Fibroblast of skin of right biceps (primary cell): ENCODE measurements at regions not wholly inside any gene's neighbourhood (a gene's known extent, or its start where the extent isn't known, plus 50 kb on each side); places are given as distances from the start of the nearest gene placed in this dataset.
A peak's percentile ranks its signal among the peaks of the same experiment; 100 is the strongest.

Experiments
- DNase-seq: peaks from one replicate; pipeline ENCODE4 v3.0.0-alpha.2; 2013

DNA sequence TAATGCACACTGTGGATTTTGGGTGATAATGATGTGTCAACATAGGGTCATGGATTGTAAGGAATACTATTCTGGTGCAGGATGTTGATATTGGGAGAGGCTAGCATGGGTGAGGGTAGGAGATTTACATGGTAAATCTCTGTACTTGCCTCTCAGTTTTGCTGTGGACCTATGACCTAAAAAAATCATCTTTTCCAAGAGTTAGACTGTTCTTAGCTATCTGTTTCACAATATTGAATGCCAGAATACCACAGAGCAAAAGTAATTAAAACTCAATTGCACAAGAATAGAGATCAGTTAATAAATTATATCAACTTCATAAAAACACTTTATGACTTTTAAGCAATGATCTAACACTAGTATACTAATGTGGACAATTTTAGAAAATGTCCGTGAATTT, 651.6 kb downstream of the HTR1A start:
- no peak for DNase-seq

DNA sequence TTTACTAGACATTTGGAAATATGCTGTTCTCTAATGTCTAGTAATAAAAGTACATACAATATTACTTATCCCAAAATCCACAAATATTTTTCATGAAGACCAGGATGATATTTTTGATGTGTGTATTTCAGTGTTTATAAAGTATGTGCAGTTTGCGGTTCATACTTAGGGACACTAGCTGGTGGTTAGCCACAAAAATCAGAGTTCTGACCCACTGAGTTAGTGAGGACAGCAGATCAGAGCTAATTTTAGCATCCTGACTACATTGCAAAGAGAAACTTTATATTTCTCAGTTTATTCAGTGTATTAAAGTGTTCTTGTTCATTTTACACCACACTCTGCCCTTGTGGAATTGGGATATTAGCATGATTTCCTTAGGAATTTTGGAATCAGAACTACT, 655.3 kb downstream of the HTR1A start:
- no peak for DNase-seq

DNA sequence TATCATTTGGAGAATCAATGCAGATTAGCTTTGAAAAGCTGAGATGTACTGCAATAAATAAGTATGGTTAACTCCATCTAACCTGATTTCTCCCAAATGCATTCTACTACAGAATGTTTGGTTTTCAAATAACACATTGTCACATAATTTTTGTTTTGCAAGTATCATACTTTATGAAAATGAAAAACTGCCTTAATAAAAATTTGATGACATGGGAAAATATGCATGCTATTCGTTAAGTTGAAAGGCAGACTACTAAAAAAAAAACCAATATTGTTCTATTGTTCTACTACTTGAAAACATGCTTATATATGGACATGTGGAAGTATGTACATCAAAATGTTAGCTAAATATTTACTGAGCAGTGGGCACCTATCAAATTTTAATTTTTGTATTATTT, 668.9 kb downstream of the HTR1A start:
- DNase-seq, result no peak

DNA sequence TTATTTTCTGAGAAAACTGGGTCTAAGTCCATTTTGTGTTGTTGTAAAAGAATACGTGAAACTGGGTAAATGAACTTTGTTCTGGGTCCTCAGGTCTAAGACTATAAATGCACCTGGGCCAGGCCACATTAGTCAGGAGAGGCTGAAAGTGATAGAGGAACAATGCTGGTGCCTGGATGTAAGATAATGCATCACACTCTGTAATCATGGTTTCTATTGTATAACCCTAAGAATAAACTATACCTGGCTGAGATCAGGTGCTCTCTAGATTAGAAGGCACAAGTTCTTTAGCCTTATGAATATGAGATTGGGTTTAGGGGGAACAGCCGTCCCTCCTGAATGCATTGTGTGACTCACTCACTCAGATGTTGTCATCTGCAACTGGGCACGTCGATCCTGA, 675.5 kb downstream of the HTR1A start:
- DNase-seq, result no peak

DNA sequence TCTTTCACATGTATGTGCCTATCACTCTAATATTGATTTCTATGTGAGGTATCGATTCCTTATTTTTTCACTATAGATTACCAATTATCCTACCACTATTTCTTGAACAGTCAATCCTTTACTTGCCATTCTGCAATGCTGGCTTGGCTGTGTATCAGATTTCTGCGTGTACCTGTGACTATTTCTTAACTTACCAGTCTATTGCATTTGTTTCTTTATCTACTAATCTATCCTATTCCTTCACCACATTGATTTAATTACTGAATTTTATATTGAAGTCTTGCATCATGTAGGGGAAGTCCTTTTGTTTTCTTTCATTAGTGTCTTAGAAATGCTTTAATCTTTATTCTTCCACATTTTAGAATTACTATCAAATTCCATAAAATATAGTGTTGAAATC, 684.8 kb downstream of the LRRC70 start:
- peak; percentile 15 for DNase-seq

DNA sequence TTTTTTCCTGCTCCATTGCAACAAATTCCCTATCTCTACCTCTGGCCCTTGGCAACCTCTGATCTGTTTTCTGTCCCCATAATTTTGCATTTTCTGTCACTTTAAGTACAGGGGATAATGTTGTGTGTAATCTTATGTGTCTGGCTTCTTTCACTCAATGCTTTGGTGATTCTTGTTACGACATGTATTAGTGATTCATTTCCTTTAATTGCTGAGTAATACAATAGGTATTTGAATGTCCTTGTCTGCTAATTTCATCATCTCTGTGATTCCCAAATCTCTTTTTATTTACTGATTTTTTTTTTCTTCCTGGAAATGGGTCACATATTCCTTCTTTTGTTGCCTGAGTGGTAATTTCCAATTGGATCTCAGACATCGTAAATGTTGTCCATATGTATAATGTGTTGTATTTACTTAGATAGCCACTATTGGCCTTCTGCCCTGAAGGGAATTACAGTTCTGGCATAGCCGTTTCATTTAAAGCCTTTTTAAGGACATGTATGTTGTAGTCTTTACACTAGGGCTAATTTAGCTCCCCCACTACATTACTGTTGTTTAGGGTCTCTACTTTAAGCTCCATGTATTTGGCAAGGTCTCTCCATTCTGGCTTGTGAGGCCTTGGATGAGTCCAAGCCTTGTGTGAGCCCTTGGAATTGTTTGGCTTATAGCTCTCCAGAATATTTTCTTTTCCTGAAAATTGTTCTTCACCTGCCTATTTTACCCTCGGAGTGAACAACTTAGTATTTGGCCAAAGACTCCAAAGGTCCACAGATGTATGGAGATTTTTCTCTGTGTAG, 683.8 kb downstream of the LRRC70 start:
- DNase-seq, result peak; percentile 75

DNA sequence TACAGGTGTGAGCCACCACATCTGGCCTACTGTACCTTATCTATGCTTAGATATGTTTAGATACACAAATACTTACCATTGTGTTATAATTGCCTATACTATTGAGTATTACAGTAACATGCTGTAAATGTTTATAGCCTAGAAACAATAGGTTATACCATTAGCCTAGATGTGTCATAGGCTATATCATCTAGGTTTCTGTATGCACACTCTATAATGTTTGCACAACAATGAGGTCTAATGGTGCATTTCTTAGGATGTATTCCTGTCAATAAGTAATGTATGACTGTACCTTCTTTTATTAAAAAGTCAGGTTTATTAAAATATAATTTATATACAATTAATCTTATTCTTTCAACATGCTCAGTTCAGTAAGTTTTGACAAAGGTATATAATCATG, 683.1 kb downstream of the LRRC70 start:
- no peak for DNase-seq

DNA sequence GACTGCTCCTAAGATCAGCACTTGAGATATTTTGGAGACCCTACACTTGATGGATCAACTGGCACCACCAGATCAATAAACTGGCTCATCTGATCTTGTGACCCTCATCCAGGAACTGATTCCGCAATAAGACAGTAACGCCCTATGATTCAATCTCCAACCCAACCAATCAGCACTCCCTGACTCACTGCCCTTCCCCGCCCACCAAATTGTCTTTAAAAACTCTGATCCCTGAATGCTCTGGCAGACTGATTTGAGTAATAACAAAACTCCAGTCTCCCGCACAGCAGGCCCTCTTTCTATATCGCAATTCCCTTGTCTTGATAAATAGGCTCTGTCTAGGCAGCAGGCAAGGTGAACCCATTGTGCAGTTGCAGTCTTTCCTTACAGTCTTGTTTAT, 677.0 kb downstream of the LRRC70 start:
- no peak for DNase-seq

DNA sequence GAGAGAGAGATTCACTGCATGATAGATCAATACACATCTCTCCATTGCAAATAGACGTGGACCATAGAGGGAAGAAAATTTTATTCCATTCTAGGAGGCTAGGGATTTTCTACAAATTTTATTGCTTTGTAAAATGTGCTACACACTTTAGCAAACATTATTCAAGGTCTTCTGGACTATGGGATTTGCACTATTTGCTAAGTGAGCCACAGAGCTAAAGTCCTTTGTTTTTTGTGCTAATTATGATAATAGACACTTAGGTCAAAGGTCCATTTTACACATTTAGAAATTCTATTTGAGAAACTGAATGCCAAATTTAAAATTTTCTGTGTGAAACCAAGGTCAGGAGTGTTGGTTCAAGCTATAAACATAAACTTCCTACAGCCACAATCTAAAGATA, 672.3 kb downstream of the LRRC70 start:
- no peak for DNase-seq

DNA sequence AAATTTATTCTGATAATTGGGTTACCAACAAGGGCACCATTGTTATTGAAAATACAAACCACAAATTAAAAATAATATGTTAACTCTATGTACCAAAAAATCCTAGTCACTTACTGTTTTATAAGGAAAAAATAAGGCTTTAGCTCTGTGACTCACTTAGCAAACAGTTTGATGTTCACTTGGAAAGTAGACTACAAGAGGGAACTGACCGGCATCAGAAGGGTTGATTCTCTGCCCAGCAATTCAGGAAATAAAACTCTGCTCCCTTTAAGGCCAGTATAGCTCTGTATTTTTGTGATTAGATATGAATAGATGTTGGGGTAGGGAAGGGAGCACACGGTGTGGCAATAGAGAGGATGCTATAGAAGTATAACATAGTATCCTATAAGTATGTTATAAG, 671.3 kb downstream of the LRRC70 start:
- no peak for DNase-seq

DNA sequence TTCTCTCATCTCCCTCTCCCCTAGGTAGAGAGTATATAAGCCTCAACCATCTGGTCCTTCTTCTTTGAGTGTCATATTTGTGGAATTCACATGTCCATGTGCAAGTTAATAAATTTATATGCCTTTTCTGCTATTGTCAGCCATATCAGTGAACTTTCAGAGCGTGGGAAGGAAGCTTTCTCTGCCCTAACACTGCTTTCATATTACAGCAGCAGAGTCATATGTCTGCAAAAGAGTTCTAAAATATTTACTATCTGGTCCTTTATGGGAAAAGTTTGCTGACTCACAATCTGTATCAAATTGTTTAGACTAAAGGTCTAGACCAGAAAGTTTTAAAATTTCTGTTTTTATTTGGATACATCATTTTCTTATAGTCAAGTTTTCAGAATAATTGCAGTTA, 669.0 kb downstream of the LRRC70 start:
- DNase-seq, result peak; percentile 23

DNA sequence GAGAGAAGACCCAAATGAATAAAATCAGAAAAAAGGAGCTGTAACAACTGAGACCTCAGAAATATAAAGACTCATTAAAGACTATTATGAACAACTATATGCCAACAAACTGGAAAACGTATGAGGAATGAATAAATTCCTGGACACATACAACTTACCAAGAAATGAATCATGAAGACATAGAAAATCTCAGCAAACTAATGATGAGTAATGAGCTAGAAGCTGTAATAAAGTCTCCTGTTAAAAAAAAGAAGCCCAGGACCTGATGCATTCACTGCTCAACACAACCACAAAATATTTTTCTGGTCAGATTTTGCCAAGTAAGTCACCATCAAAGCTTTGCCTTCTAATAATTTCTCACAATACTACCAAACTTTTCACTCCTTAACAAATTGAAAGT, 666.7 kb downstream of the LRRC70 start:
- peak; percentile 51 for DNase-seq

DNA sequence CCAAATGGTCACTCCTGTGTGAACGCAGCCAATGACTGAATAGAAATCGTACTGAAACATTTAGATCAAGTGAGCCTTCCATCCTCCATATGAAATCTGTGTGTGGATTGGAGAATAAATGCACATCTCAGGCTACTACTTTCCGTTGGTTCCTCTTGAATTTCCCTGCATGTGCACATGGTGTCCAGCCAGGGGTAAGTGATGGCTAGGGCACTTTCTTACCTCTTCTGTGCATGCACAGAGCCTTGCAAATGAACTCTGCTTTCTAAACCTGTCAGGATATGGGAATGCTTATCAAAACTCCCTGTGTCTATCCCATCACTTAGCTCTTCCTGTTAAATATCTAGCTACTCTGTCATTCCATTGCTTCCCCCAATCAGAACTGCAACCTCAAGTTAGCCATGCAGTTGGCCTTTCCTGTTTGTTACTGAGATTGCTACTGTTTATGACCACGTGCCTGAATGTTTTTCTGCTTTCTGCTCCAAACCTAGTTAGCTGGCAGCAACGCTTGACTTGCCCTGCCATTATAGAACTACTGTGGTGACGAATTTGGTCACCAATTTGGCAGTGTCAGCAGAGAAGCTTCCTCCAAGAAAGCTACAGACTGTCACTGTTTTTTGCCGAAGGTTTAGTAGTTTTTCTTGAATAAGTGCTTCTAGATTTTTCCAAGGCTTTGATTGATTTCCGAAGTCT, 661.6 kb downstream of the LRRC70 start:
- no peak for DNase-seq

DNA sequence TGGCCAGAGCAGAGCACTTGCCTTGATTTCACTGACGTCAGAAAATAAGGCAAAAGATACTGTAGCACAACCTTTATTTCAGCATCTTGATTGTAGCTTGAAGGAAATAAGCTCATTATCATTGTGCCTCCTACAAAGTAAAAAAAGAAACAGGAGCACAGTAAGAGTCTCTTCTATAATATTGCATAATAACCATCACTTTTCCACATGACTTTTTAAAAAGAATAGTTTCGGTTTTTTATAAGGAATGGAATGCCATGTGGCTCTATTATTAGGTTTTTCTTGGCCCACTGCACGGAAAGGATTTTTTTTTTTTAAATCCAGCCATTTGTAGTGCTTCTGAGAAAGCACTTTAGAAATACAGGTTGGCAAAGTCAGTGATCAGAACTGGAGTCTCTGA, 655.3 kb downstream of the LRRC70 start:
- peak; percentile 10 for DNase-seq

DNA sequence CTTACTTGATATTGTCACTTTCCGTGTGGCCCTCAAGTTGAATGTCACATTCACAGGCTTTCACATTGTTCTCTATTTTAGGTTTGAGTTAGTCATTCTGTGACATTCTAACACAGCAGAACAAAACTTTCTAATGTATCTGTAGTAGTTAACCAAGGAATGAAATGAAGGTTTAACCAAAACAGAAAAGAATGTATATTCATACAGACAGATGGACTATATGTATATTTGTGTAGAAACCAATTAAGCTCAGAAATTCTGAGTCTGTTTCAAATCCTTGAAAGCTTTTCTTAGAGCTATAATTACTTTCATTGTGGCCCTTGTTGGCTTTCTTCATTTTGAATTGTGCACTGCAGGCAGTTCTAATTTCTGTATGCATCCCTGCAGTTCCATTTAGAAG, 654.7 kb downstream of the LRRC70 start:
- no peak for DNase-seq

DNA sequence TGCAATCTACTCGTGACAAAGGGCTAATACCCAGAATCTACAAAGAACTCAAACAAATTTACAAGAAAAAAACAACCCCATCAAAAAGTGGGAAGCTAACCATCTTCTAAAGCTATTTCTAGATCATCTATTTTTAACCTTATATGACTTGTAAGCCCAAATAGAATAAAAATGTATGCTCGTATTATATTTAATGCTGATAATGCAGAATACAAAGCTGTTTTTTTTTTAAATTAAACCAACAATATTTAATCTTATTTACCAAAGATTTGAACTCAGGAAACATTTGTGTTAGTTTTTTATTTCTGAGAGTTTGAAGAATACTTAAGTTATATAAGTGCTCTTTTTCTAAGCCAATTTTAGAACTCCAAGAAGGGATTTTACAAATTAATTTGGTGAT, 652.1 kb downstream of the LRRC70 start:
- DNase-seq, result no peak

DNA sequence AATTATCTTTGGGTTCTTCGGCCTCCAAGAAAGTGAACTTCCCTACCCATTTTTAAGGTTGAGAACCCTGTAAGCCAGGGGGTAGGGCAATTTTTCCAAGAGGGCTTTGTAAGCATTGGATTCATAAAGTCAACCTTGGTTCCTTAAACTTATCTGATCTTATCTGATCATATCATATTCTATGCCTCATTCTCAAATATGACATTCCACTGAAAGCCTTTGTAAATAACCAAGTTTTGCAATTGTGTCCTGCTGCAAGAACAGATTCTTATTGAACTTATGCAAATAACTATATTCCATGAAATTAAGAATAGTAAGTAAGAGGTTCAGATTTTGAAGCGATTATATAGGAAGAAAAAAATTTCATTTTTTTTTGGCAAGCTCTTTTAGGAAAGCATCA, 649.5 kb downstream of the LRRC70 start:
- no peak for DNase-seq

DNA sequence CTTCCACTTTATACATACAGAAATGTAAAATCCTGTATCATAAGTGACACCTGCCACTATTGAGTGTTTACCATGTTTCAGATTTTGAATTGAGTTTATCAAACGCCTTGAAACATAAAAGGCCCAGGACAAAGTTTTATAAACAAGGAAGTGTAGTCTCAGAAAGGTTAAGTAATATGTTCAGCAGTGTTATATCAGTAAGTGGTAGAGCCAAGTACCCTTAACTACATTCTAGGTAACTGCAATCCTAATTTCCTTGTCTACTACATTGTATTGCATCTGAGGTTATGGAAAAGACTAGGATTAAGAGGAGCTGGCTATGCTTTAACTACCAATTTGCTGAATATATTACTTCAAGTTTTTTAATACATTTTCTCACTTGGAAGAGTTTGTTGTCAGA, 641.6 kb downstream of the LRRC70 start:
- no peak for DNase-seq

DNA sequence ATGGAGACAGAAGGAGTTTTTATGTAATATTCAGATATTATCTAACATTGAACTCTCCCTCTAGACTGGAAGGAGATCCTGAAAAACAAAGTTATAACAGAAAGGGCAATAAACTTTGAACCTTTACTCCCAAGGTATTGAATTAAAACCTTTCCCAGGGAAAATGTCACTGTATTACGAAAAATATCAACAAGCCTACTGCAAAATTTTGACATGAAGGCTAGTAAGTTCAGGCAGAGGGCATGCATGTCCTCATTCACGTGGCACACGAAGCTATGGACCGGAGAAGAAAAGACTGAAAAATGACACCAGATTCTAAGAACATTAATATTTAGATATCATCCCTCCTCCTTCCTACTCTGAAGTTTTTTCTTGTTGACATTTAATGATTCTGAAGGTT, 638.8 kb downstream of the LRRC70 start:
- no peak for DNase-seq

DNA sequence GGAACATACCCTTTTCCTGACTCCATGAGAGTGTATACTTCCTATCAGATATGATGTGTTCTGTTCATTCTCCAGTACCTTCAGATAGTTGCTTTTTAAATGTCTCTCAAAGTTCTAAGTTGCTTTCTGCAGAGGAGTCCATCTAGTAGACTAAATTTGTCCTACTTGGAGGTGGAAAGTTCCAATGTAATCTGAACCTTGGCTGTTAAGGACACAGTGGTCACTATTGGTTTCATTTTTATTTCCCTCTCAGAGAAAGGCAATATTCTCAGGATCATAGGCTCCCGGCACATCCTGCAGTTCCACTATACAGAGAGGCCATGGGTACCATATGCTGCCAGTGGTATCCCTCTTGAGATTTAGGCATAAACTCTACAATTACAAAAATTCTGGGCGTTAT, 634.6 kb downstream of the LRRC70 start:
- no peak for DNase-seq

DNA sequence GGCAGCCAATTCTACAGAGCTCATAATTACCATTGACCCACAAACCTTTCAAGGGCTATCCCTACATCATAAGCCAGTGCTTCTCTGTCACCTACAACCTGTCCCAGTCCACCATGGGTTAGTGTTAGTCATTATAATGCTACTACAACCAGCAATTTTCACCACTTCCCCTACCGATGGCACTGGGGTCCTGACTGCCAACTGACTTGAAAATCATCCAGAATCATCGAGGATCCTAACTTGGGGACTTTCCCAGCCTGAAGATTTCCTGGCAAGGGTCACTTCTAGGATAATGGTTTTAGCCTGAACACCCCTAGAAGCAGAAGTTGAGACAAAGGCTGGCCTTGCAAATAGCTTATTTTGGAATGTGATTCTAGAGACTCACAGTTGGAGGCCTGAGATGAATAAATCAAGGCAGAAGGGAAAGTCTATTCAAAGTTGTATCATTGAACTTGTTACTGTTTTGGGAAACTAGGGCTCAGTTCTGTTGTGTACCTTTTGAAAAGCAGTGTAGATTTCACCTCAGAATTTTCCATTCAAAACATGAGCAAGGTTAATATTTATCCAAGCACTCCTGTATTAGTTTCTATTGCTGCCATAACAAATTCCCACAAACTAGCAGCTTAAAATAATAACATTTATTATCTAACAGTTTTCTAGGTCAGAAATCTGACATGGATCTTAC, 633.0 kb downstream of the LRRC70 start:
- DNase-seq, result no peak

DNA sequence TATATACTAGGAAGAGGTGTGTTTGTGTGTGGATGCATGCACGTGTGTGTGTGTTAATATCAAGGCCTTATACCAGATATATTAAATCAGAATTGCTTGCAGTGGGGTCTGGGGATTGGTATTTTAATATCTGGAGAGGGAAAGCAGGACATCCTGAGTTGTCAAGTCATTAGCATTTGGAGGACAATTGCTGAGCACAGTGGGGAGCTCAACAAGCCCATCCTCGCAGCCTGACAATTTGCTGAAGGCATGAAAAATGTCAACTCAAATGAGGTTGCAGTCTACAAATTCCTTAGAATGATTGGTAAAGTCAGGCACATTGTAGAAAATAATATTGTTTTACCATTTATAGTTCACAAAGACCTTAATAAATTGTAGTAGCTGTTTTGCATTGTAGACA, 627.4 kb downstream of the LRRC70 start:
- DNase-seq, result no peak

DNA sequence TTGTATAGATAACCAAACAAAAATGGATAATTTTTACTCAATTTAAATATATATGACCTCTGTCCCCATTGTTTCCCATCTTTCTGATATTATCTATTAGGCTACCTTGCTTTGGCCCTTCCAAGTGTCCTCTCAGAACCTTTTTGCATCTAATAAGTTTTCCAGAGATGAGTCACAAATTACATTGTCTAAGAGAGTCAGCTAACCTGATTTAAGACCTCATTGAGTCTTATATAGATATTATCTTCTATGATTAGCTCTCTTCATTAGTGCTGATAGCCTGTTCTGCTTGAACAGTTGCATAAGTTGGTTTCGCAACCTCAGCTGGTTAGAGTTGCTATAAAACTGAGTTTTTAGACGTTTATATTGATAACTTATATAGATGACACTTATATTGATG, 623.1 kb downstream of the LRRC70 start:
- DNase-seq, result no peak

DNA sequence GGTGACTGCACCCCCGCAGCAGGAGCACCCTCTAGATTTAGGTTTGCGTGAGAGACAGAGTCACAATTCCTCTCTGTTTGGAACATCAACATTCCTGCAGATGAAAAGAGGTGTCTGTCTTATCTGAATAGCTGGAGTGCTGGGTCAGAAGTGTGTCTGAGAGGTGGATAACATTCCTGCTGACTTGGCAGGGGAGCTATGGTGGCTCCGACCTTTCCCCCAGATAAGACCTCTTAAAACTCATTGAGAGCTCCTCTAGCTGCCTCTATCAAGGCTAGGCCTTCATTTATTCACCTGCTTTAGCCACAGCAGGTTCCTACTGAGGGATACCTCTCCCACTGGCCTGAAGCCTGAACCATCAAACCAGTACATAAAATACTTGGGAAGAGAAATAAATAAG, 615.5 kb downstream of the LRRC70 start:
- DNase-seq, result no peak
